Endothelial cell of umbilical vein (primary cell): ENCODE measurements at regions not wholly inside any gene's neighbourhood (a gene's known extent, or its start where the extent isn't known, plus 50 kb on each side); places are given as distances from the start of the nearest gene placed in this dataset.

Experiments used
- BruUV-seq: library from RNA; stranded (reverse); fragments of 400-500 nt; replicated peaks from 2 replicates; lab custom pipeline; 2021; lab: Mats Ljungman, UMichigan
- CTCF ChIA-PET: fragments of 300-600, 350-600 bp; sonication (Branson Sonifier 250); formaldehyde crosslinking; loops from one replicate; lab custom pipeline; 2021; ENCODE audit warnings: antibody characterized with exemption, inconsistent platforms; lab: Charles Lee
- POLR2A ChIA-PET: fragments of 300-600, 350-600 bp; sonication (Branson Sonifier 250); formaldehyde crosslinking; loops from one replicate; lab custom pipeline; 2021; ENCODE audit warnings: antibody characterized with exemption, inconsistent platforms; lab: Charles Lee
- DNase-seq: peaks from one replicate; pipeline ENCODE4 v3.0.0-alpha.2; 2011; ENCODE audit warnings: low read depth, low spot score
- FAIRE-seq: peaks from 2 replicates; lab custom pipeline; 2011; peaks lifted over from hg19 to GRCh38; lab: Jason Lieb, UNC
- H2AFZ ChIP-seq: 2 replicates; pipeline ENCODE4 v1.6.0; 2012; ENCODE audit warnings: low read depth, low read length, control low read depth, inconsistent platforms
- H3K27ac ChIP-seq: 2 replicates; pipeline ENCODE4 v1.5.1; 2011; ENCODE audit warnings: low read depth, mild to moderate bottlenecking, control low read depth, low read length, moderate library complexity; ENCODE audit not compliant: insufficient read depth
- H3K27me3 ChIP-seq, 2 experiments: 2 replicates each; pipeline versions ENCODE4 v1.6.0 to v1.6.1; 2011; ENCODE audit warnings: low read length in 2 of 2, mixed read lengths in 1 of 2; ENCODE audit not compliant: control insufficient read depth in 2 of 2, insufficient read depth in 2 of 2
- H3K36me3 ChIP-seq, 2 experiments: 2 replicates in 1 of 2; 3 replicates in 1 of 2; pipeline ENCODE4 v1.5.1; 2011; ENCODE audit warnings: low read length in 2 of 2, mild to moderate bottlenecking in 1 of 2, moderate library complexity in 1 of 2; ENCODE audit not compliant: control insufficient read depth in 2 of 2, insufficient read depth in 2 of 2; ENCODE audit errors: extremely low read depth in 1 of 2
- H3K4me1 ChIP-seq: 3 replicates; pipeline ENCODE4 v1.5.1; 2011; ENCODE audit warnings: mild to moderate bottlenecking, low read length; ENCODE audit not compliant: control insufficient read depth, insufficient read depth; ENCODE audit errors: extremely low read depth
- H3K4me2 ChIP-seq: 2 replicates; pipeline ENCODE4 v1.6.1; 2011; ENCODE audit warnings: low read length, control low read depth, mixed read lengths; ENCODE audit not compliant: insufficient read depth
- H3K4me3 ChIP-seq, 3 experiments: fragments of 200-600 bp in 1 of 3; sonication (generic), shearing (Covaris generic) in 1 of 3; replicated peaks in 1 of 3; 2 replicates each; pipeline ENCODE4 v1.5.1; 2011 to 2016; ENCODE audit warnings: control low read depth in 3 of 3, low read length in 3 of 3, mild to moderate bottlenecking in 2 of 3, inconsistent platforms in 1 of 3, low read depth in 1 of 3, moderate library complexity in 1 of 3; ENCODE audit not compliant: insufficient read depth in 1 of 3
- H3K79me2 ChIP-seq: 2 replicates; pipeline ENCODE4 v1.6.0; 2012; ENCODE audit warnings: low read length, inconsistent platforms; ENCODE audit not compliant: control insufficient read depth, insufficient read depth
- H3K9ac ChIP-seq: replicated peaks from 2 replicates; pipeline ENCODE3; 2011; ENCODE audit warnings: low read length, control low read depth; ENCODE audit not compliant: insufficient read depth; ENCODE audit errors: extremely low read depth
- H3K9me1 ChIP-seq: replicated peaks from 3 replicates; pipeline ENCODE4 v1.6.0; 2011; ENCODE audit warnings: mild to moderate bottlenecking, low read length; ENCODE audit not compliant: control insufficient read depth, insufficient read depth; ENCODE audit errors: extremely low read depth
- H3K9me3 ChIP-seq: replicated peaks from 2 replicates; pipeline ENCODE4 v1.5.1; 2012; ENCODE audit warnings: low read length, inconsistent platforms; ENCODE audit not compliant: control insufficient read depth, insufficient read depth
- H4K20me1 ChIP-seq: replicated peaks from 2 replicates; pipeline ENCODE3; 2011; ENCODE audit warnings: mild to moderate bottlenecking, low read length; ENCODE audit not compliant: control insufficient read depth, insufficient read depth; ENCODE audit errors: extremely low read depth
- EZH2 ChIP-seq: IDR thresholded peaks from 2 replicates; pipeline ENCODE4 v1.6.1; 2012; ENCODE audit warnings: borderline replicate concordance, low read depth, mild to moderate bottlenecking, moderate library complexity, low read length, inconsistent platforms; ENCODE audit not compliant: severe bottlenecking
- FOS ChIP-seq: IDR thresholded peaks from 2 replicates; pipeline ENCODE4 v1.6.1; 2011; ENCODE audit warnings: mild to moderate bottlenecking, low read length, moderate library complexity, borderline replicate concordance; ENCODE audit not compliant: insufficient read depth
- GATA2 ChIP-seq: IDR thresholded peaks from 2 replicates; pipeline ENCODE4 v1.7.0; 2011; ENCODE audit warnings: low read depth, mild to moderate bottlenecking, moderate library complexity, mixed read lengths, low read length; ENCODE audit not compliant: insufficient read length, insufficient read depth
- JUN ChIP-seq: IDR thresholded peaks from 2 replicates; pipeline ENCODE4 v1.6.1; 2011; ENCODE audit warnings: borderline replicate concordance, low read depth; ENCODE audit not compliant: insufficient read length, insufficient read depth
- MYC ChIP-seq: IDR thresholded peaks from one replicate; pipeline ENCODE4 v1.6.1; 2011; ENCODE audit warnings: mild to moderate bottlenecking, low read depth, low read length
- POLR2A ChIP-seq: IDR thresholded peaks from 2 replicates; pipeline ENCODE4 v1.6.1; 2012; ENCODE audit warnings: low read depth, mild to moderate bottlenecking, control low read depth, low read length
- POLR2AphosphoS5 ChIP-seq: IDR thresholded peaks from 2 replicates; pipeline ENCODE4 v1.6.1; 2012; ENCODE audit warnings: low read depth, mild to moderate bottlenecking, control low read depth, low read length, moderate library complexity; ENCODE audit not compliant: insufficient read depth
- dilution Hi-C: fragments of 300-500 bp; cut with MboI; formaldehyde crosslinking; loops from one replicate; pipeline ENCODE4 v1.15.0; 2019; ENCODE audit warnings: low sequenced_read_pairs; ENCODE audit not compliant: extremely low pct_ligation_motif_present
- intact Hi-C: fragments of 100-400 bp; cut with micrococcal nuclease; formaldehyde crosslinking; loops from one replicate; pipeline ENCODE4 v1.10.0; 2022
- TF ChIP-seq, protein P1 (sequence below): IDR thresholded peaks from 2 replicates; pipeline ENCODE4 v1.6.1; 2011; ENCODE audit not compliant: insufficient read depth, insufficient read length
- TF ChIP-seq, protein P2 (sequence below), 2 donors: IDR thresholded peaks; 1 replicate in 1 of 2; 2 replicates in 1 of 2; pipeline ENCODE4 v1.5.1; 2011; ENCODE audit warnings: low read length in 2 of 2, mild to moderate bottlenecking in 2 of 2, moderate library complexity in 2 of 2, control low read depth in 1 of 2, inconsistent platforms in 1 of 2, low read depth in 1 of 2; ENCODE audit not compliant: insufficient read depth in 1 of 2; ENCODE audit errors: extremely low read depth in 1 of 2

DNA sequence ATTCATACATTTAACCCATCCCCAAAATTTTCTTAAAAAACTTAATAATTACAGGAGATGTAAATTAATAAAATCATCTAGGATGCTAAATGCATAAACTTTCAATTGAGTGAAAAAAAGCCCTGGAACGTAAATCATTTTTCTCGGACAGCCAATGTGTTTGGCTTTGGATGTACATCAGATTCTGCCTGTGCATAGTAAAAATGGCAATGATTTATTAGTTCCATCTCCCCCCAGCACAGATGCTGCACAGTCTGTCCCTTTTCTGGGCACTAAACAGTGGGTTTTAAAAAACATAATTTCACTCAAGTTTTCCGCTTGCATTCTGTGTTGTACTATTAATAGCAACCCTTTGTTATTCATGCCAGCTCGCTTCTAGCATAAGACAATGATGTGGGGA lies 147.7 kb downstream of the TM9SF2 start:
- H2AFZ ChIP-seq: no peak overlapping the region
- no peaks in the 10 kb centered on the region for H4K20me1 ChIP-seq
- peaks cover 0 to 6% of the 10 kb centered on the region in 2 experiments for H3K27me3 ChIP-seq
- ChIA-PET CTCF (interaction anchor here (0.6 to 0.9 kb wide), 2 partner anchors 9 to 95 kb away, joined by 3 to 5 read pairs; no protein-coding TSS in a partner anchor), POLR2A (no interaction called here)
- no peaks in the 10 kb centered on the region for H3K4me1 ChIP-seq
- no TSS peak for BruUV-seq
- FAIRE-seq (no peak), DNase-seq (no peak)
- no peak overlapping the region for H3K4me2 ChIP-seq
- no peak overlapping the region for H3K9ac ChIP-seq
- no peak for TF ChIP-seq EZH2
- no peak for TF ChIP-seq POLR2AphosphoS5
- no peak for TF ChIP-seq FOS
- TF ChIP-seq POLR2A: no peak
- no peak for TF ChIP-seq GATA2
- TF ChIP-seq JUN: no peak
- TF ChIP-seq, protein P1, sequence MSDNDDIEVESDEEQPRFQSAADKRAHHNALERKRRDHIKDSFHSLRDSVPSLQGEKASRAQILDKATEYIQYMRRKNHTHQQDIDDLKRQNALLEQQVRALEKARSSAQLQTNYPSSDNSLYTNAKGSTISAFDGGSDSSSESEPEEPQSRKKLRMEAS: no peak
- TF ChIP-seq, protein P2, sequence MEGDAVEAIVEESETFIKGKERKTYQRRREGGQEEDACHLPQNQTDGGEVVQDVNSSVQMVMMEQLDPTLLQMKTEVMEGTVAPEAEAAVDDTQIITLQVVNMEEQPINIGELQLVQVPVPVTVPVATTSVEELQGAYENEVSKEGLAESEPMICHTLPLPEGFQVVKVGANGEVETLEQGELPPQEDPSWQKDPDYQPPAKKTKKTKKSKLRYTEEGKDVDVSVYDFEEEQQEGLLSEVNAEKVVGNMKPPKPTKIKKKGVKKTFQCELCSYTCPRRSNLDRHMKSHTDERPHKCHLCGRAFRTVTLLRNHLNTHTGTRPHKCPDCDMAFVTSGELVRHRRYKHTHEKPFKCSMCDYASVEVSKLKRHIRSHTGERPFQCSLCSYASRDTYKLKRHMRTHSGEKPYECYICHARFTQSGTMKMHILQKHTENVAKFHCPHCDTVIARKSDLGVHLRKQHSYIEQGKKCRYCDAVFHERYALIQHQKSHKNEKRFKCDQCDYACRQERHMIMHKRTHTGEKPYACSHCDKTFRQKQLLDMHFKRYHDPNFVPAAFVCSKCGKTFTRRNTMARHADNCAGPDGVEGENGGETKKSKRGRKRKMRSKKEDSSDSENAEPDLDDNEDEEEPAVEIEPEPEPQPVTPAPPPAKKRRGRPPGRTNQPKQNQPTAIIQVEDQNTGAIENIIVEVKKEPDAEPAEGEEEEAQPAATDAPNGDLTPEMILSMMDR (IDR thresholded peaks at IDR 0.05; ENCODE audit: extremely low read depth in 1 of 2, insufficient read depth in 1 of 2, low read depth in 1 of 2, low read length in 2 of 2): no peak
- no peak for TF ChIP-seq MYC
- no peaks in the 10 kb centered on the region for H3K9me1 ChIP-seq
- no peak overlapping the region for H3K4me3 ChIP-seq
- dilution Hi-C loops: no loop called here
- no peaks in the 10 kb centered on the region for H3K79me2 ChIP-seq
- intact Hi-C loops: no loop called here
- no peak overlapping the region for H3K27ac ChIP-seq
- H3K36me3 ChIP-seq: no peaks in the 10 kb centered on the region
- H3K9me3 ChIP-seq: no peaks in the 10 kb centered on the region
